DND-41 (cell line): ENCODE measurements at regions not wholly inside any gene's neighbourhood (a gene's known extent, or its start where the extent isn't known, plus 50 kb on each side); places are given as distances from the start of the nearest gene placed in this dataset.

ENCODE experiments used
- CTCF ChIP-seq: IDR thresholded peaks from 2 replicates; pipeline ENCODE4 v1.5.1; 2012; ENCODE audit warnings: borderline replicate concordance, low read length, moderate library complexity, mild to moderate bottlenecking; ENCODE audit not compliant: poor library complexity, severe bottlenecking; ENCODE audit errors: extremely low read depth
- EZH2 ChIP-seq: IDR thresholded peaks from 3 replicates; pipeline ENCODE4 v1.6.1; 2012; ENCODE audit warnings: borderline replicate concordance, low read depth, mild to moderate bottlenecking, moderate library complexity, low read length, inconsistent platforms; ENCODE audit not compliant: severe bottlenecking

GRCh38 chr18:38290229-38290628 lies 724.6 kb upstream of the CELF4 start:
- TF ChIP-seq CTCF (no peak), EZH2 (no peak)
